NCI-H526 (cell line): ENCODE measurements at regions not wholly inside any gene's neighbourhood (a gene's known extent, or its start where the extent isn't known, plus 50 kb on each side); places are given as distances from the start of the nearest gene placed in this dataset.

Experiments
- DNase-seq, 2 experiments: peaks; one replicate each; lab custom pipeline; 2025; lab: John Stamatoyannopoulos, UW

GRCh38 chr5:142475102-142475513, 150.3 kb upstream of the SPRY4 start:
- DNase-seq, result no peak

- DNase-seq, result no peak
These were observed 149.7 kb upstream of the SPRY4 start for GRCh38 chr5:142474431-142475094.

- DNase-seq, result no peak
These were observed 148.2 kb upstream of the SPRY4 start for GRCh38 chr5:142473038-142473437.

- no peak for DNase-seq
These were observed 147.6 kb upstream of the SPRY4 start for GRCh38 chr5:142472306-142472951.

GRCh38 chr5:142466195-142466971, 141.6 kb upstream of the SPRY4 start:
- DNase-seq, result no peak

- DNase-seq, result no peak
These were observed 140.7 kb upstream of the SPRY4 start for GRCh38 chr5:142465476-142465875.

- DNase-seq, result no peak
These were observed 139.1 kb upstream of the SPRY4 start for GRCh38 chr5:142463904-142464303.

GRCh38 chr5:142461028-142461590, 136.3 kb upstream of the SPRY4 start:
- DNase-seq, result no peak

GRCh38 chr5:142459209-142459608, 134.4 kb upstream of the SPRY4 start:
- DNase-seq, result no peak

- no peak for DNase-seq
These were observed 131.0 kb upstream of the SPRY4 start for GRCh38 chr5:142455856-142456255.

GRCh38 chr5:142453932-142454331, 129.1 kb upstream of the SPRY4 start:
- no peak for DNase-seq

- no peak for DNase-seq
These were observed 125.6 kb upstream of the SPRY4 start for GRCh38 chr5:142450419-142450818.

- DNase-seq, result no peak
These were observed 123.1 kb upstream of the SPRY4 start for GRCh38 chr5:142447887-142448286.

GRCh38 chr5:142446960-142447279, 122.1 kb upstream of the SPRY4 start:
- no peak for DNase-seq

GRCh38 chr5:142446131-142446959, 121.5 kb upstream of the SPRY4 start:
- no peak for DNase-seq

- no peak for DNase-seq
These were observed 120.4 kb upstream of the SPRY4 start for GRCh38 chr5:142445266-142445665.

GRCh38 chr5:142441616-142442015, 116.8 kb upstream of the SPRY4 start:
- no peak for DNase-seq

- peak in 1 of 2 experiments; percentile 18 for DNase-seq
These were observed 114.5 kb upstream of the SPRY4 start for GRCh38 chr5:142439207-142439860.

GRCh38 chr5:142438573-142438972, 113.8 kb upstream of the SPRY4 start:
- DNase-seq, result no peak

GRCh38 chr5:142437563-142437962, 112.7 kb upstream of the SPRY4 start:
- DNase-seq, result no peak

GRCh38 chr5:142435410-142436115, 110.7 kb upstream of the SPRY4 start:
- DNase-seq, result no peak
